Midbrain (tissue), 1 donor: ENCODE measurements at regions not wholly inside any gene's neighbourhood (a gene's known extent, or its start where the extent isn't known, plus 50 kb on each side); places are given as distances from the start of the nearest gene placed in this dataset.

Experiments used
- DNase-seq: peaks from one replicate; lab custom pipeline; 2025; lab: John Stamatoyannopoulos, UW

DNA sequence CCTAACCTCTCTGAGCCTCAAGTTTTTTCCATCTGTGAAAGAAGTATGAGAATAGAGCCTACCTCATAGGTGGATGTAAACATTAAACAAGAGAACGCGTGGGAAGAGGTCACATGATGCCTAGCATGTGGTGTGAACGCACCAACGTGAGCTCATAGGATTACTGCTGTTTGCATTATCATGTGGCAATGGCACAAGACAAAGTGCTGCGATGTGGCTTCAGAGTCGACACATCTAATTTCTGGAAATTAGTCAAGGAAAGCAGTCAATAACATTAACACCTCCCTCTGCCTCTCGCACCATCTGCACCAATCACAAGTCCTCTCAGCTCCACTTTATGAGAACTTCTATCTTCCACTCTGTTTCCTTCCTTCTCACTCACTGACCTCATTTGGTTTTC is 489.7 kb downstream of the COG6 start:
- DNase-seq: no peak

DNA sequence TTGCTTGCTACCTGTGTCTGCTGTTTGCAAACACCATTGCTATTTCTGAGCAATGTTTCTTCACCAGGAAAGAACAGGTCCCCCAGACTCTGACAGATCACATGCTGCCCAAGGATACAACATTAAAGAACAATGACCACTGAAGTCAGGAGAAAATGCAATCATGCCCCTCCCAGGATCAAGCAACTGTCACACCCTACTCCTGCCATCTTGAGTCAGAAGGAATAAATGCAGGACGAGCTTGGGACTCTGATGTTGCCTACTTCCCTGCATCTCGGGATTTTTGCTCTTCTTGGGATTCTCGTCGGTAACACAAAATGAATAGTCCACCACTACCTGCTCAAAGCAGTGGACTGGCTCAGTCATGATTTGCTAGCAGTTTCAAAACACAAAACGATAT is 490.6 kb downstream of the COG6 start:
- DNase-seq: no peak

DNA sequence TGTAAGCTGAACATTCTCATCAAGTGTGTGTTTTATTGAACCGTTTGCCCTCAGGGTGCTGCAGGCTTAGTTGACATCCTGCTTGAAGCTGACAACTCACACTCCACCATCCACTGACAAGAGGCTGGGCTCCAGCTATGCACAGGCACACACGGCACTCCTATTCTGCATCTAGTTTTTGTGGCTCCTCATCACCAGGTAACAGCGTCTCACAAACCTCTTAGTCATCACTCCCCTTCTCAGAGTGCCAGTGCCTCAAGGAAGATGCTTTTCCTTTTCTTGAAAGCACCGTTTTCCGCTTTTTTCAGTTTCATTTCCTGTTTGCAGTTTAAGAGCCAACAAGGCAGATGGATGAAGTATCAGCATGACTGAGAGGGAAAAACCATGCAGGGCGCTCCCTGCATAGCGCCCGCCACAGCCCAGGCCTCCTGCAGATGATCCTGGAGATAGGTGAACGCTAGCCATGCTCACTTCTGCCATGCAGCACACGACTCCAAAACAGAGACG is 491.2 kb downstream of the COG6 start:
- no peak for DNase-seq

DNA sequence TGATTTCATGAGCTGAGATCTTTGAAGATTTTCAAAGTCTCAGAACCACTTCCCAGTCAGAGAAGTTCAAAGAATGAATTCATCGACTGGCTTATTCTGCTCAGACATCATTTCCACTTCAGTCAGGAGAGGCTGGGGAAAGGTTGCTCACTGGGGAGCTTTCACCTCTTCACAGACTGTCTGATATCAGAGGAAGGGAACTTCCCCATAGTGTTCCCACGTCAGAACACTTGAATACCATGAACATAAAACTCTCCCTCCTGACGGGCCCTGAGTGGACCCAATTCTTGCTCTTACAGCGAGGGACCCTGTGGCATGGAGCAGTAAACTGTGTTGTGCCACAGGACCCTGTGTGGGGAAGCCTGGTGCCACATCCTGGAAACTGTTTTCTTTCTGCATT is 492.6 kb downstream of the COG6 start:
- no peak for DNase-seq

DNA sequence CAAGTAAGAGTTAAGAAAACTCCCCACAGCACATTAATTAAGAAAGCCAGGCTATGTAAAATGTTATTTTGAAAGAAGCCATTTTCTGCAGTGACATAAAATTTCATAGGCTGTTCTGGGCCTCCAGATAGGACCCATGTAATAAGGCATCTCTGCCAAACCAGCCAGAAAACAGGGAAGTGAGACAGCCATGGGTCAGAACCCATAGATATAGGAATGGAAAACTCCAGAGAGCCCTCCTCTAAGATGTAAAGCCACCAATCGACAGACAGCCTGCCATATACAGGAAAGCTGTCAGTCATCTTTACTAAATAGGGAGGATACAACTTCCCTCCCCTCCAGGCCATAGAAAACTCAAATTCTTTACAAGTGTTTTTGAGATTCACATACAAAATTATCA is 493.3 kb downstream of the COG6 start:
- DNase-seq: no peak

DNA sequence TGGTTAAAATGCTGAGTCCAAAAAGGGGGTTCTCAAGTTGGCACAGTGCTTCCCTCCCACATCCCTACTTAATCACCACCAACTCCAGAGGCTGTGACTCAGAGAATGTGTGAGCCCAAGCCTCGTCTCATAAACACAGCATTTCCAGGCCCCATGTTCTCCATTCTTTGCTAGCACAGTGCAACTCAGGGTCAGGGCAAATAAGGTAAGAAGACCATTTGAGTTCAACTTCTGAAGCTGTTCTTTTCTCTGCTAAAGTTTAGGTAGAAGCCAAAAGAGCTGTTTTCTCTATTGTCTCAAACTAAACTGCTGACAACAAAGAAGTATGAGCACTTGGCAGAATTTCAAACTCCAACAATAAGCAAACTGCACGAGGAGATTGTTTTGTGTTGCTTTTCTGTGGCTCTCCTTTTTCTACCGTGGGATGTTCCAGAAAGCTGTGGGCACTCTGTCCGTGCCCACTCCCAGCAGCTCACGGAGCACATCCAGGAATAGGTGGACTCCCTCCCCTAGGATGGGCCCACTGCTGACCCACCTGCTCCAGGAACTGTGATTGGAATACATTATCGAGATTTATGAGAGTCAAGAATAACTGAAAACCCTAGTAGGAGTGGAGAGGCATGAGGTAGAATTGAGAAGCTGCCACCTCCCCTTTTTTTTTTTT is 494.3 kb downstream of the COG6 start:
- peak; percentile 52 for DNase-seq

DNA sequence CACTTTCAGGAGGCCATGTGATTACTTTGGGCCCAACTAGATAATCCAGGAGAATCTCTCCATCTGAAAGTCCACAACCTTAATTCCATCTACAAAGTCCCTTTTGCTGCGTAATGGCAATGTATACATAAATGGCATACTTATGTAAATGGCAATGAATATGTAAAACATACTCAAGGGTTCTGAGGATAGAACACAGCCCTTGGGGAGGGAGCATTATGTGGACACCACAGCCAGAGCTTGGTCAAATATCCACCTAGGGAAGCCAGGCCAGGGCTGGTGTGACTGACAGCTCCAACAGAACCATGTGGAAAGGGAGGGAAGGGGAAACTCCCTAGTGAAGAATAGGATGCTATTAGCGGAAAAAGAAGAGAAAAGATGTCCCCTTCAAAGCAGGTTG is 496.2 kb downstream of the COG6 start:
- DNase-seq: no peak

DNA sequence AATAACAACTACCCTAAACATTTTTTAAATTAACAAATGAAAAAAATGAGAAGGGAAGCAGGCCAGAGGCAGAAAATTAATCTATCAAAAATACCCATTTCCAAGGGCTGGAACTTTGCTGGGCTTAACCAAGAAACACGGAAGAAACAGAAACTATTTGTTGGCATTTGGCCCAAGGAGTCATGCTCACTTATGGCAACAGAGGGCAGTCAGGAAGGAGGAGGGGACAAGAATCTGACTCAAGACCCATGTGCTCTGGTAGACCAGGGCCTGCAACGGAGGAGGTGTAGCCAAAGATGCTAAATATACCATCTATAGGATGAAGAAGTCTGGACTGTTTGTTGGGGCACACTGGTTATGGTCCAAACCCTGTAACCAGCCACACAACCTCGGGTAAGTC is 496.7 kb downstream of the COG6 start:
- DNase-seq: no peak

DNA sequence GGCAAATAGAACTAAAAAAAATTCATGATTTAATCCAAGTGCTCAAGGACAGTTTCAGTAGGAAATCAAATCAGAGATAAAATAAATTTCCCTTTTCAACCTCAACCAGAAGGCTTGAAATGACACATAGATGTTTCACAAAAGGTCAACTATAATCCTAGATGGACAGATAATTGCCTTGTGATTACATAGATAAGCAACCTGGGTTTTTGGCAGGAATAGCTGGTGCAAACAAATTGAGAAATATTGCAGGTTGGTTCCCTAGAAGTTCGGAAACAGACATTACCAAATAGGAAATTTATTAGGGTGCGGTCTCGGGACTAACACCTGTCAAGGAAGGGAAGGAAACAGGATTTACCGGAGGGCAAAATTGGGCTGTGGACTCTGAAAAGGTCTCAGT is 497.5 kb downstream of the COG6 start:
- DNase-seq: no peak

DNA sequence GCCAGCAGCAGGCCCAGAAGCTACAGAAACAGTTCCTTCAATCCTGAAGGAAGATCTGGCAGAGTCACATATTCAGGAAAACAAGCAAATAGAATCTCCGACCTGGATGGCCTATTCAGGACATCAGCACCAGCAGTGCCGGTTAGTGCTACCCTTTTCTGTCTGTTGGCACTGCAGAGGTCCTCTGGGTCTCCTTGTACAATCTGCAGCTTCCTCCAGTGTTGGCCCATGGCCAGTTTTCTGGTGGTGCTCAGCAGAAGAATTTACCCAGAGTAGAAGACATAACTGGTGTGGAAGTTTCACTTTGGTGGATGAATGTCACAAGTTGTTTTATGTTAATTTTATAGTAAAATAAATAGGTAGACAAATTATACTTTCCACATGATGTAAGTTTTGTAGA is 498.1 kb downstream of the COG6 start:
- DNase-seq: no peak

DNA sequence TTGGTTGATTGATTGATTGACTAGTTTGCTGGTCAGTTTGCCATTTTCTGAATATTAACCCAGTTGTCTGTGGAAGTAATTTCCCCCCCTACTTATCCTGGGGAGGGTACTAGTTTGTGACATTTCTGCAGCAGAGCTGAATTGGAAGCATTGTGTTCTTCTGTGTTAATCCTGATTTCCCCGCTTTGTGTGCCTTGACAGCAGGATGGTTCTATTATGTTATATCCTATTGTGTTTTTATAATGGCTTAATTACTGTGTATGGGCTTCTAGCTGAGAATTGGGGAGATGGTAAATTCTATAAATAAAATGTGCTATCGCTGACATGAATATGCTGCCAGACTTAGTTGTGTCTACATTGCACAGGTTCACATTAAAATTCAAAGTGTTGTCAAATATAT is 499.7 kb downstream of the COG6 start:
- no peak for DNase-seq

DNA sequence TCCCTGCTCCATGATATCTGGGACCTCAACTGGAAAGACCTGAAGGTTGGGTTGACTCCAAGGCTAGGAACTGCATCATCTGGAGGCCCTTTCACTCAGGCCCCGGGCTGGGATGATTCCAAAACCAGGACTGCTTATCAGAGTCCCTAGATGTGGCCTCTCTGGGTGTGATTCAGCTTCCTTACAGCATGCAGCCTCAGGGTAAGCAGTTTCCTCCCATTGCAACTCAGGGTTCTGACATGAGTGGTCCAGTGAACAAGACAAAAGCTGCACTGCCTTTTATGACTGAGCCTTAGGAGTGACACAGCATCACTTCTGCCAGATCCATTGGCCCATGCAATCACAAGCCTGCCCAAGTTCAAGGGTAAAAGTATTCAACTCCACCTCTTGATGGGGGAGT is 502.8 kb downstream of the COG6 start:
- DNase-seq: no peak

DNA sequence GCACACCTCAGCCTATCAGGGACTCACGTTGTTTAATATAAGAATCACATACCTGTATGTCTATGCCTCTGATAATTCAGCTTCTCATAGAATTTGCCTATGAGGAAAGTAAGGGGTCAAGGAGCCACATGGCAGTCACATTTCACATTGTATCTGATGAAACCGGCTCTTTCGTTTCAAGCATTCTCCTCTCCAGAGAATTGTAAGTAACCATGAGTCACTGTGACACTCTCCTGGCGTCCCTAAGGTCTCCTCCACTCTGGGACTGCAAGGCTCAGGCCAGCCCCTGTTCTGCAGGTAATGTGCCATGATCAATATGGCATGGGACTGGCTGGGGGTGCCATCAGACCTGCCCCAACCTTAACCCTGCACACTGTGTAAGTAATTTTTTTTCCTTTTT is 503.3 kb downstream of the COG6 start:
- DNase-seq: no peak

DNA sequence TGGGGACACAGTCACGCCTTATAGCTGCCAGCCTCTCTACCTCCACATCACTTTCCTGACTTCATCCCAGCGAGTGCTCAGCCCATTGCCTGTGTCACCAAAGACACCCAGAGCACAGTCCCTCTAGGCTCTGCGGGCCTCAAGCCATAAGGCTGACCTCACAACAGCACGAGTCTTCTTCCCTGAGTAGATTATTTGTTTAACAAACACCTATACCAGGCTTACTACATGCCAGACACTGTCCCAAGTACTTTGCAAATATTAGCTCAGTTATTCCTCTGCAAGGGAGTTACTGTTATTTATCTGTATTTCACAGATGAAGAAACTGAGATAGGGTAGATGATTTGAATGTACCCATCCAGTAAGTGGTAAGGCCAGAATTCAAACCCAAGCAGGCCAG is 504.3 kb downstream of the COG6 start:
- DNase-seq: no peak

DNA sequence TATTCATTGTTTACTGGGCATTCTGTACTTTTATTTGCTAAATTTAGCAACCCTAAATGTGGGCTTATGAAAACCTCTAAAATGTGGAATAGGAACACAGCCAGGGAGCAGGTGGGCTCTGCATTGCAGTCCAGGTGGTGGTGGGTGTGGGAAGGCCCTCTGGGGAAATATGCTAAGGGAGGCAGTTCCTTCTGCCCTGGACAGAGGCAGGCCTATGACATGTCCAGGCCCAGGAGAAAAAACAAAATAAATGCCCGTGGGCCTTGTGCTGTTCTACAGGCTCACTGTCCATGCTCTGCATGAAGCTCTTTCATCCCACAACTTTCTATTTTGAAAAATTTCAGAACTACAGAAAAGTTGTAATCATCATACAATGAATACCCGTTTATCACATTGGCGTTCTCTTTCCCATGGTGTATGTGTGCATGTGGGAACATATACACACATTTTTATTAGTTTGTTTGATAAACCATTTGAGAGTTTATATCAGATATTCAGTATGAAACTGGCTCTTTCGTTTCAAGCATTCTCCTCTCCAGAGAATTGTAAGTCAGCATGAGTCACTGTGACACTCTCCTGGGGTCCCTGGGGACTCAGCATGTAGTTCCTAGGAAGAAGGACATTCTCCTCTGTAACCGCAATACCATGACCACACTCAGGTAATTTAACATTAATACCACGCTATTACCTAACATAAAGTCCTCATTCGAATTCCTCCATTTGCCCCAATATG is 505.3 kb downstream of the COG6 start:
- no peak for DNase-seq

DNA sequence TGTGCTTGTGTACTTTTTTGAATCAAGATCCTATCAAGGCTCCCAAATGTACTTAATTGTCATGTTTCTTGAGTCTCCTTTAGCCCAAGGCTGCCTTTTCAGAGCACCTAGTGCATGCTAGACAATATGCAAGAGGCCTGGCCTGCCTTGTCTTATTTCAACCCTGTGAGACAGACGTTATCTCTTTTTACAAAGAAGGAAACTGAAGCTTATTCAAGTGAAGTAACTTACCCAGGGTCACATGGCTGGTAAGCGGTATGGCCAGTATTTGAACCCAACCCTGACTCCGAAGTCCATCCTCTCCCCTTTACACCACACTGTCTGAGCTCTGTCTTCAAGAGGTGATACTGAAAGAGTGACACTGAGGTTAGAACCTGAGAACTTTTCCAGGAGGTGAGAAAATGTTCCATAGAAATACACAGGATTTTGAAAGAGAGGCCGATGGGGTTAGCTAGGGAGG is 505.1 kb downstream of the FOXO1 start:
- DNase-seq: no peak

DNA sequence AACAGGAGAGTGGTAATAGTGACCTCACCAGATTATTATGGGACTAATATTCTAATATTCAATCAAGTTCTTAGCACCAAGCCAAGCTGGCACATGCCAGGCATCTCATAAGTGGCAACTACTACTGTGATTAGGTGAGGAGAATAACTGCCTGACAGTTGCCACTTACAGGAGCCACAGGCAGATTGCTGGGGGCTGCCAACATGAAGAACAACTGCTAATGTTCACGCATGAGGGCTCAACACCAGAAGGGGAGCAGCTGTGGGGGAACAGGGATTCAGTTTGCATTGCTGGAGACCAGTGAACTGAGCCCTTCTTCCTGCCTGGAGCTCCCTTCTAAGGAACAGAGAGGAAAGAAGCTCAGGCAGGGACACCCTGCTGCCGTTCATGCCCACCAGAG is 504.5 kb downstream of the FOXO1 start:
- no peak for DNase-seq

DNA sequence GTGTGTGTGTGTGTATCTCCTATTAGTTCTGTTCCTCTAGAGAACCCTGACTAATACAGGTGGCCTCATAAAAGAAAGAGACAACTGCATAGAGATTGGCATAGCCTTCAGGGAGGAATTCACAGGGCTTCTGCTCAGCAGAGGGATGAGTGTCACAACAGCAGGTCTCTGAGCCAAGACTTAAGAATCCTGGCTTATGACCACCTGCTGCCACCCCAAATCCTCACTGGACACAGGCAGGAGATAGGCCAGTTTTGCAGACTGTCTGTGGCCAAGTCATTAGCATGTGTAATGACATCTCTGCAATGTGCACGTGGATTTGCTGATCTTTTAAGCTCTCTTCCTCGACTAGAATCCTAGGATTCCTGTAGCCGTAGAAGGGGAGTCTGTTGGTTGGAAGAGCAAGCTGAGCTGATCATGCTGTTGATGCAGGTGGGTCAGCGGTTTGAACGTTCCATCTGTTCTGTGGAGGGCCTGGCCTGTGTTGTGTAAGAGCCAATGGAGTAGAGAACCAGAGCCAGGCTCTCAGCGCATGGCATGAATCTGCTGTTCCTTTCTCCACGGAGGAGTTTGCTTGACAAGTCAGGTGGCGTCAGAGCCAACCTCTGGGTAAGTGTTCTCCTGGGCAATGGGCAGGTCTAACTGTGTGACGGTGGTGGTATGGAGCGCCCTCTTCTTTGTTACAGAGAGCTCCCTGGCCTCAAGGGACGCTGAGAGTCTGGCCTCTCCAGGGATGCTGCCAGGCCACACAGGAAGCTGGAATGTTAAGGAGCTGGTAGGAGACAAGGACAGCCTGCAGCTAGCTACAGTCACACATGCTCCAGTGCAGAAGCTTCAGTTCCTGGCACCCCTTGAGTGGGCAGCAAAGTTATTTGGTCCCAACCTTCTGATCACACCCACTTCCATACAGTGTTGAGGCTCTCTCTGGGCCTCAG is 503.1 kb downstream of the FOXO1 start:
- no peak for DNase-seq

DNA sequence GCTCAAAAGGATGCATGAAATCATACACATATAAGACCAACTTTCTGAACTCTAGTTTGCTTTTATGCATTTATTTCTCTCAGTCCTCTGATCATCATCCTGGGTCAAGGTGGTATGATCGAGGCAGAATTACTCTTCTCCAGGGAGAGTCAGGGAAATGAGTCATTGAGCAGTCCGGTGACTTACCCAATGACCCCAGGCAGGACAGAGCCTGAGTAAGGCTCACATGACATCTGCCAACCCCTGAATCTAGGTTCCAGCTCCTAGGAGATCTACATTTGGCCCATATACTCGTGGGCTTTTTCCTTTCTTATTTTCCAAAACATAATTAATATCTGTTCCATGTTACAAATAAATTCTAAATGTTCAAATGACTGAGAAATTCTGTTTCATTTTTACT is 502.3 kb downstream of the FOXO1 start:
- DNase-seq: no peak

DNA sequence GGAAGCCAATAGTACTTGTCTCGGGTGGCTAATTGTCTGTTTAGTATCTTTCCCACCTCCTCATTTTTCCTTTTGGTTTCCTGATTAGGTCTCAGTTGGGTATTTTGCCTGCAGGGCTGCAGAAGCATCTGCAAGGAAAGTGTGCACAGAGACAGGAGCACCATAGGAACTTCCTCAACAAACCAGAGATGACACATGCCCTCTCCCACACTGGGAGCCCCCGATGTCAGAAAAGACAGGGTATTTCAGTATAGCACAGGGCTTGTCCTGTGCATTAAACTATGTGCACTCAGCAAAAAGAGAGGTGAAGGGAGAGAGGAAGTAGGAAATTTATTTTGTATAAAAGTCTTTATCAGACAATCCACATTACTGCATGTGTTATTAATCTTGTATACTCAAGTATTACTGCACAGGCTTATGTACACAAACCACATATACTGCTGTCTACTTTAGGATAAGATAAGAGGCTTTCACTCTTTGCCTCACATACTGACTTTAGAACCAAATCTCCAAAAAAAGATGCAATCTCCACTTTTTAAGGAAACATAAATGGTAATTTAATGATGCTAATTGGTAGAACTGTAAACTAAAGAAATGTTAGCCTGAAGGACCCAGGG is 501.0 kb downstream of the FOXO1 start:
- DNase-seq: no peak

DNA sequence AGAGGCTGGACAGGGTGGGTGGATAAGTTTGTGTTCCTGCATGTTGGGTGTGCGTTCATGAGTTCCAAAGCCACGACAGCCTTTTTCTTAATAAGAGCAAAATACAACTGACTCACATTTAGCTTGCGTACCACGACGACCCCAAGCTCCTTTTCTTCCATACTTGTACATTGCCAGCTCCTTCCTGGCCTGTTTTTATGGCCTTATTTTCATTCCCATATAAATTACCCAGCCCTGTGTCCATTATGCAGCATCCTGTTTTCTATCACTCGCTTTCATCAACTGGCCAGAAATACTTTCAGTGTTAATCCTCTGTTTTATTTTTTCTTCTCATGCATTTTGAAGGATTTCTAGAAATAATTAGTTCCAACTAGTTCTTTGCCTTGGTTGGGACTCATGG is 499.1 kb downstream of the FOXO1 start:
- DNase-seq: no peak
